Lower leg skin (tissue), 4 donors: ENCODE measurements at regions not wholly inside any gene's neighbourhood (a gene's known extent, or its start where the extent isn't known, plus 50 kb on each side); places are given as distances from the start of the nearest gene placed in this dataset.

Experiments
- DNase-seq, 2 donors: peaks; one replicate each; pipeline ENCODE4 v3.0.0-alpha.2; 2019; ENCODE audit warnings: low spot score in 2 of 2
- H3K4me3 ChIP-seq: fragments of 200-600 bp; sonication (generic); 2 replicates; pipeline ENCODE4 v1.5.1; 2017; ENCODE audit warnings: mild to moderate bottlenecking, low read depth; ENCODE audit not compliant: poor library complexity, severe bottlenecking
- CTCF ChIP-seq, 3 donors: fragments of 450-650 bp; IDR thresholded peaks; one replicate each; pipeline ENCODE4 v1.5.1; 2016; ENCODE audit warnings: antibody characterized with exemption in 3 of 3, mild to moderate bottlenecking in 3 of 3, moderate library complexity in 2 of 3
- POLR2A ChIP-seq, 2 donors: fragments of 450-650 bp; IDR thresholded peaks; one replicate each; pipeline ENCODE4 v1.6.1; 2016 to 2017; ENCODE audit warnings: antibody characterized with exemption in 2 of 2, mild to moderate bottlenecking in 1 of 2, moderate library complexity in 1 of 2
- WGBS, 2 donors: methylation state at CpG; one replicate each; pipeline ENCODE4 v1.1.5; 2018; 5-methylcytosine and 5-hydroxymethylcytosine counted together
- intact Hi-C: fragments of 100-400 bp; cut with DNase I; formaldehyde crosslinking; loops from one replicate; pipeline ENCODE4 v1.15.0; 2023; ENCODE audit warnings: low total_unique reads

GRCh38 chr10:6763423-6763822 lies 183.3 kb upstream of the PRKCQ start:
- TF ChIP-seq POLR2A (IDR thresholded peaks at IDR 0.05) (no peak), CTCF (IDR thresholded peaks at IDR 0.05) (no peak)
- H3K4me3 ChIP-seq = no peak overlapping the region
- no peak for DNase-seq
- intact Hi-C loops = no loop called here
- 58 to 71% methylated on average over 6 of the region's 6 CpGs for WGBS, 2 donors

GRCh38 chr10:6763001-6763400 lies 182.9 kb upstream of the PRKCQ start:
- no peak overlapping the region for H3K4me3 ChIP-seq
- DNase-seq = no peak
- intact Hi-C loops = no loop called here
- WGBS, 2 donors = 50 to 53% methylated on average over 5 of the region's 5 CpGs
- TF ChIP-seq POLR2A (IDR thresholded peaks at IDR 0.05) (no peak), CTCF (IDR thresholded peaks at IDR 0.05) (no peak)

GRCh38 chr10:6759961-6760360 lies 179.9 kb upstream of the PRKCQ start:
- no peak for DNase-seq
- H3K4me3 ChIP-seq = no peak overlapping the region
- 90 to 98% methylated on average over 1 of the region's 1 CpG for WGBS, 2 donors
- intact Hi-C loops = no loop called here
- TF ChIP-seq POLR2A (IDR thresholded peaks at IDR 0.05) (no peak), CTCF (IDR thresholded peaks at IDR 0.05) (no peak)

GRCh38 chr10:6757158-6757557 lies 177.1 kb upstream of the PRKCQ start:
- TF ChIP-seq POLR2A (IDR thresholded peaks at IDR 0.05) (no peak), CTCF (IDR thresholded peaks at IDR 0.05) (no peak)
- intact Hi-C loops = no loop called here
- 66 to 68% methylated on average over 7 of the region's 7 CpGs for WGBS, 2 donors
- DNase-seq = no peak
- no peak overlapping the region for H3K4me3 ChIP-seq

GRCh38 chr10:6756716-6757115 lies 176.6 kb upstream of the PRKCQ start:
- H3K4me3 ChIP-seq = no peak overlapping the region
- WGBS, 2 donors = 62 to 68% methylated on average over 2 of the region's 2 CpGs
- intact Hi-C loops = no loop called here
- TF ChIP-seq POLR2A (IDR thresholded peaks at IDR 0.05) = no peak
- TF ChIP-seq CTCF (IDR thresholded peaks at IDR 0.05) = no peak
- no peak for DNase-seq

- no peak for TF ChIP-seq CTCF (IDR thresholded peaks at IDR 0.05)
- no peak for TF ChIP-seq POLR2A (IDR thresholded peaks at IDR 0.05)
- WGBS, 2 donors = 37 to 40% methylated on average over 9 of the region's 9 CpGs
- no peak overlapping the region for H3K4me3 ChIP-seq
- intact Hi-C loops = no loop called here
- DNase-seq = no peak
Observed at GRCh38 chr10:6755781-6756460, 175.8 kb upstream of the PRKCQ start.
